Activated naive CD4-positive, alpha-beta T cell (primary cell): ENCODE measurements at regions not wholly inside any gene's neighbourhood (a gene's known extent, or its start where the extent isn't known, plus 50 kb on each side); places are given as distances from the start of the nearest gene placed in this dataset.
"Not testable (repeated sequence)": the region's sequence is repeated elsewhere in the genome, so short reads cannot be mapped to it uniquely, and the experiment has no call there.

Experiments
- DNase-seq, 4 experiments: peaks; one replicate each; lab custom pipeline; 2025; lab: John Stamatoyannopoulos, UW

- DNase-seq: no peak
Measured at GRCh38 chr4:13900780-13901179, 273.3 kb upstream of the BOD1L1 start.

DNA sequence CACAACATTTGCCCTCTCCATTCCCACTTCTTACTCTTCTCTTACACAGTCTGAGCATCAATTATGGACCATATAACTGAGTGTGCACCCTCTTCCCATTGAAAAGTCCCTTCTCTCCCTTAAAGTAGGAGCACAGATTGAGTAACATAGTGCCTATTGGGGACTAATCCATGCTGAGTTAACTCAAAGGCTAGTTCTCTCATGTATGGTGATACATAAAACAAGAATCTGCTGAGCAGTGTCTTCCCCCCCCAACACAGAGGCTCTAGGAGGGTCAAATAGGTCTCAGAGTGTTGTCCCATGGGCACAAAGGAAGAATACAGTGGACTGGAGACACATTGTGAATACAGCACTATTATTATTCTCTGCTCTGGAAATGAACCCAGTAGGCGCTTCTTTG, 274.6 kb upstream of the BOD1L1 start:
- DNase-seq: no peak

DNA sequence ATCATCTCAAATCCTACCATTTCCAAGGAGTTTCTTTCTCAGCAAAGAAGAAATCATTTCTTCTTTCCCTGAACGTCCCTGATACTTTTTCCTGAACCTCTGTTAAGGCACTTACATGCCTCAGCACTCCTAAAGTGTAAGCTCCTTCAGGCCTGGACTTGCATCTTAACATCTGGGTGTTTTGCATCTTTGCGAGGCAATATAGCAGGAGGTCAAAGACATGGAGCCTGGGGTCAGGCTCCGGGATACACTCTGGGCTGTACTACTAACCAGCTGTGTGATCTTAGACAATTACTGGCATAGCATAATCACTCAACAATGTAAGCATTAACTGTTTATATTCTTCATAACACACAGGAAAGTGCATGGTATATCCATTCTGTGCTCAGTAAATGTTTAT, 275.5 kb upstream of the BOD1L1 start:
- DNase-seq: no peak

GRCh38 chr4:13903901-13904300, 276.4 kb upstream of the BOD1L1 start:
- DNase-seq: no peak

- DNase-seq: no peak
Measured at GRCh38 chr4:13905543-13905942, 278.0 kb upstream of the BOD1L1 start.

- DNase-seq: no peak
Measured at GRCh38 chr4:13906727-13907126, 279.2 kb upstream of the BOD1L1 start.

GRCh38 chr4:13907255-13907751, 279.8 kb upstream of the BOD1L1 start:
- DNase-seq: no peak

- DNase-seq: no peak
Measured at GRCh38 chr4:13908455-13908854, 280.9 kb upstream of the BOD1L1 start.

- no peak for DNase-seq
Measured at GRCh38 chr4:13910556-13910955, 283.0 kb upstream of the BOD1L1 start.

DNA sequence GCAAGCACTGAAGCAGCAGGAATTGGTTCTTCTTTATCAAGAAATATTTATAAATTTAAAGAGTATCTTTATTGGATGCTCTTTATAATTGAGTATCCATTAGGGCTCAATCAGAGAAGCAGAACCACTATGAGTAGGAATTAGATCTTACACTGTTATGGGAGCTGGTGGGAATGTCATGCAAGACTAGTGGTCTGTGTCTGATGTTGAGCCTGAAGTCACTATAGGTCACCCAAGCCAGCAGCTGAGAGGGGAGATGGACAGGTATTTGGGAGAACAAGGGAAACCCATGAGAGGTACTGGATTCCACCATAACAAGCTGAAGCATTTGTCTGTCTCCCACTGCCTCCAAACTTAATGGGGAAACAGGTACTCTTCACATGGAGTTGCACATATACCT, 283.7 kb upstream of the BOD1L1 start:
- DNase-seq: no peak

DNA sequence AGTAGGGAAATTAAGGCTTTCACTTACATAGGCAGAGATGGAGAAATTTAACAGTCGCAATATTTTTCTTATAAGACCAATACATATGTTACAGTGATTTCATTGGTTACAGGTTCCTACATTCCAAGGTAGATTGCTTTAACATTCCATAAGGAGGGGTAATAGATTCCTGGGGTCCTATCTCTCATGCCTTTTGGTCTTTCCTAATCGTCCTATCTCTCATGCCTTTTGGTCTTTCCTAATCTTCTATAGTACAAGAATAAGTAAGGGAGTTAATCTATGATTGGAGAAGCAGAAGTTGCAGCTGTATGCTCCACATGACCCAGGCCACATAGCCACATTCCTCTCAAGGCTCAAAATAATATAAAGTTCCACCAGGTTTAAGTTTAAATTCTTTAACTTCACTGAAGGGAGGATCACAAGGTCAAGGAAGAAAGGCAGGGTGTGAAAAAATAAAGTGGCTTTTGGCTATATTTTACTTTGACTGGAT, 285.0 kb upstream of the BOD1L1 start:
- DNase-seq: no peak

DNA sequence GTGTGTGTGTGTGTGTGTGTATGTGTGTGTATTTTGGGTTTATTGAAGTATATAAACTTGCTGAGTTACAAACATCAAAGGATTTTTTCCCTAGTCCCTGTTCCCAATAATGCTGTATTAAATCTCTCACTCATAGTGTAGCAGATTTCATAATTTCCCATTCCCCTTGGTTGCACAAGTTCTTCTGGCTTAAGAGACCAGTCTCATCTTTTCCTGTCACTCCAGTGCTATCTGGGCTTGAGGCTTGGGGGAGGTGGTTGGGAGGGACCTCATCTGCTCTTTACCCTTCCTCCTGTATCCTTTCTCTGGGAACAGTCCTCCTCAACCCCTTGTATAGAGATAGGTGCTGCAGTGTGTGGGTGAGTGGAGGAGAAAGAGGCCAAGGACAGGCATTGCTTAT, 285.4 kb upstream of the BOD1L1 start:
- no peak for DNase-seq

- DNase-seq: no peak
Measured at GRCh38 chr4:13917015-13917414, 289.5 kb upstream of the BOD1L1 start.

DNA sequence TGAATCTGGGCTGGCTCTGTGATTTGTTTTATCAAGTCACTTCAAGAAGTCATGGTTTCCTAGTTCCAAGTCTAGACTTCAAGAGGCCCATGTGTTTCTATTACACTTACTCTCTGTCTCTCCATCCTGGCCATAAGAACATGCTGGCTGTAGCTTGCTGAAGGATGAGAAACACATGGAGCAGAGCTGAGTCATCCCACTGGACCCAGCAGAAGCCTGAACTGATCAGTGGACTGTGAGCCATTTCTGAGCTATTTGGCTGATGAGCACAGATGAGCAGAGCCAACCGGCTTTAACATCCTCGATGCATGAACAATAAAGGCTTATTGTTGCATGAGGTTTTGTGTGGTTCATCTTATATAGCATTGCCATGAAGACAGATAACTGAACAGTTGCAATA, 290.6 kb upstream of the BOD1L1 start:
- no peak for DNase-seq

- DNase-seq: no peak
Measured at GRCh38 chr4:13918991-13919441, 291.5 kb upstream of the BOD1L1 start.

GRCh38 chr4:13920111-13920875, 292.8 kb upstream of the BOD1L1 start:
- DNase-seq: no peak

DNA sequence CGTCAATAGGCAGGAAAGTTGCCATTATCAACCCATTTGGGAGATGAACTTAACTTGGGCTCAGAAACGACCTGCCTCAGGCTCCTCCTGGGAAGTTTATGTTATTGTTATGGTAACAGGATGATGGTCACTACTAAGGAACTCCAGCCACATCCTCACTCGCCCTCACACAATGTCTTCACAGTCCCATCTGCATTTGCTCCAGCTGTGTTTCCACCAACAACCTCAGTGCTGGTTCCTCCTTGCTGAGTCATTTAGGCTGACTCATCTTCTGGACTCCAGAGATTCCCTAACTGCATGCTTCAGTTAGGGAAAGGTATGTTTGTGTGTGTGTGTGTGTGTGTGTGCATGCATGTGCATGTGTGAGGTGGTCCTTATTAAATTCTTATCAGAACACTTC, 293.4 kb upstream of the BOD1L1 start:
- DNase-seq: no peak

DNA sequence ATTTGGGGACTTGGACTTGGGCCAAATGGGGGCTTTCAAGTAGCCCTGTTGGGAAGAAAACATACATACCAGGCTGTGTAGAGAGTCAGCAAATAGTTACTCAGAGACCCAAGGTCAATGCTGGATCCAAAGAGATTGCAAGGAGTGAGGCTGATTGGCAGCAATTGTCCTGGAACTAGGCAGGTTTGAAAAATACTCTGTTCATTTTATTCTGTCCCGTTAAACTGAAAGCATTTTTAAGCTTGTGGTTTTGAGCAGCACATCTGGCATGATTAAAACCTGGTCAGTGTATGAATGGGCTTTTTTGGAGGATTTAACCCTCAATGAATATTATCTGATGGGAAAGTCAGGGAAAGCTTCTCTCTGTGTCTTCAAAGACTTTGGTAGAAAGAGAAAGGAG, 294.3 kb upstream of the BOD1L1 start:
- DNase-seq: no peak

DNA sequence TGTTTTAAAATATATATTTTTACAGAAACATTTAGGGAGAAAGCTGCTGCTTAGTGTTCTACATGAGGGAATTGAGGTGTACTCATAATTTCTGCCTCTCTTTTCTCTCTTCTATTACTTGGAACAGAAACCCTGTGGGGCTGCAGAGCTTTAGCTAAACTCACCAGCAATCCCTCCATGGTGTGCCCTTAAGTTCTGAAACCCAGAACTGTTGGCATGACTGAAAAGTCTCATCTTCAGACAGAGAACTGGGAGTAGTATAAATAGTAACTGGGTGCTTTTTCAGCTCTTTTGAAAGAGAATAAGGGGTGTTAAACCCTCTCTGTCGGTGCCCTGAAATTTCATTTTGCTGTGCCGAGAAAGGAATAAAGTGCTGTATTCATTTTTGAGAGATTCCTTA, 294.9 kb upstream of the BOD1L1 start:
- no peak for DNase-seq

- DNase-seq: no peak
Measured at GRCh38 chr4:13922873-13923645, 295.5 kb upstream of the BOD1L1 start.

- DNase-seq: not testable (repeated sequence)
Measured at GRCh38 chr4:13924900-13925299, 297.4 kb upstream of the BOD1L1 start.

GRCh38 chr4:13928214-13928613, 300.7 kb upstream of the BOD1L1 start:
- no peak for DNase-seq

DNA sequence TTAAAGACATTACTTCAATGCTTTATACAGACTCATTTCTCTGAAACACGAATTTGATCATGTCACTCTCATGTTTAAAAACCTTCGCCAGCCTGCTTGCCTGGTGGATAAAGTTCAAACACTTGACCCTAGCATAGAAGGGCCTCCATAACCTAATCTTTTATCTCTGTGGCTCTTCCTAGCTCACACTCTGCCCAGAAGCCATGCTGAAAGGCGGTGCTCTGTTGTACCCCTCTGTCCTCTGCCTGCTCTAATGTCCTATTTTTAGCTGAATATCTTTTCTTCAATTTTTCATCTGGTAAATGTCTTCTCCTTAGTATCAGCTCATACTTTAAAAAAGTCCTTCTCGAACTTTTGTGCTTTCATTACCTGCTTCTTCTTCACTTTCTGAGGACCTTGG, 302.6 kb upstream of the BOD1L1 start:
- DNase-seq: no peak
